ENCODE measurements at regions not wholly inside any gene's neighbourhood (a gene's known extent, or its start where the extent isn't known, plus 50 kb on each side); places are given as distances from the start of the nearest gene placed in this dataset.
"Not testable (repeated sequence)": the region's sequence is repeated elsewhere in the genome, so short reads cannot be mapped to it uniquely, and the experiment has no call there.

DNA sequence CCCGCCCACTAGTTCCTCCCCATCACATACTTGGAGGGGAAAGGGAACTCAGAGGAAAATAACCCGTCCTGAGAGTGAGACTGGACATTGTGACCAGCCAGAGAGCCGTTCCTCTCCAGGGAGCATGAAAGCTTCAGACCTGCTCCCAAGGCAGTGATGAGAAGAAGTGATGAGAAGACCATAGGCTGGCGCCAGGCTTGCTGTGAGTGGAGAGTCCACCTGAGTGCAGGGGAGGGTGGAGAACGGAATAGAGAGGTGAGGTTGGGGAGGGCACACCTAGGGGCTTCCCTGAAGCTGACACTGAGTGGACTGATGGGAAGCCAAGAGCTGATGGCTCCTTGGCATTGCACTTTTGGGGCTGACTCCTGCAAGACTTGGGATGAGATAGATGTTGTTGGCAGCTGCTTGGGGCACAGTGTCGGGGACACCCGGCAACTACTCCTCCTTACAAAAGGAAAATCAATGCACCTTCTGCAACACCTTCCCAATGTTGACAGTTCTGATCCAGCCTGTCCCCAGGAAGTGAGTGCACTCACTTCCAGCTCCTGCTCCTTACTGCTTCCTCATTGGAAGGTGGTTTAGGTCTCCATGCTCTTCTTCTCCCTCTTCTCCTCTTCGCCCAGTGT, 79.4 kb downstream of the EMX2 start:
- DNase-seq (ENCODE audit: extremely low read depth, low read depth), result no peak
- TF ChIP-seq, protein P1, sequence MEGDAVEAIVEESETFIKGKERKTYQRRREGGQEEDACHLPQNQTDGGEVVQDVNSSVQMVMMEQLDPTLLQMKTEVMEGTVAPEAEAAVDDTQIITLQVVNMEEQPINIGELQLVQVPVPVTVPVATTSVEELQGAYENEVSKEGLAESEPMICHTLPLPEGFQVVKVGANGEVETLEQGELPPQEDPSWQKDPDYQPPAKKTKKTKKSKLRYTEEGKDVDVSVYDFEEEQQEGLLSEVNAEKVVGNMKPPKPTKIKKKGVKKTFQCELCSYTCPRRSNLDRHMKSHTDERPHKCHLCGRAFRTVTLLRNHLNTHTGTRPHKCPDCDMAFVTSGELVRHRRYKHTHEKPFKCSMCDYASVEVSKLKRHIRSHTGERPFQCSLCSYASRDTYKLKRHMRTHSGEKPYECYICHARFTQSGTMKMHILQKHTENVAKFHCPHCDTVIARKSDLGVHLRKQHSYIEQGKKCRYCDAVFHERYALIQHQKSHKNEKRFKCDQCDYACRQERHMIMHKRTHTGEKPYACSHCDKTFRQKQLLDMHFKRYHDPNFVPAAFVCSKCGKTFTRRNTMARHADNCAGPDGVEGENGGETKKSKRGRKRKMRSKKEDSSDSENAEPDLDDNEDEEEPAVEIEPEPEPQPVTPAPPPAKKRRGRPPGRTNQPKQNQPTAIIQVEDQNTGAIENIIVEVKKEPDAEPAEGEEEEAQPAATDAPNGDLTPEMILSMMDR (IDR thresholded peaks at IDR 0.05; ENCODE audit: low read depth, low read length), result no peak

DNA sequence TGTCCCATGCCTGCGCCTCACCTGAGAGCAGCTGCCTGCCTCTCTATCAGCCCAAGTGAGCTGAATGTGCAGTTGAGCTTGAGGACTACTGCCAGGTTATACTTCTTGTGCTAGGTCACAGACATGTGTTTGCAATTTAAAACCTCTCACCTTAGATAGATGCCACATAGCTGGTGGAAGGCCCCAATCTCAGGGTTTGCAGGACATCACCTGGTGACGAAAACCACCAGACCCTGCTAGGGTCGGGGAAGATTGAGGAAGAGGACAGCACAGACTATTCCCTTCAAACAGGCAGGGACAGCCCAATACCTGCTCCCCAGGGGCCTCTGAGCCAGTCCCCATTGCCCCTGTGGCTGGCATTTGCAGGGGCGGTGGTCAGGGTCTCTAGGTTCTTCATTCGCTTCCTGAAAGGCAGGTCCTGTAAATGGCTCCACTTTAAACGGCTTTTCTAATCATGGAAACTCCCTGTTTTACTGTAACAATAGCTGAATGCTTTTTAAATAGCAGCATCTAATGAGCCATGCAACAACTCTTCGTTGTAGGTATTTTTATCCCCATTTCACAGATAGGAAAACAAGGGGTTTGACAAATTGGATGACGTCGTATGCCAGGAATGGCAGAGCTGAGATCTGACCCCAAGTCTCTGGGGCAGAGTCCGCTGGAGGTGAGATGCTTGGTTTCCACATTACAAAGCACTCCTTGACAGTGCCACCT, 80.1 kb downstream of the EMX2 start:
- TF ChIP-seq, protein P1 (IDR thresholded peaks at IDR 0.05; ENCODE audit: low read depth, low read length), result no peak
- DNase-seq (ENCODE audit: extremely low read depth, low read depth), result no peak

DNA sequence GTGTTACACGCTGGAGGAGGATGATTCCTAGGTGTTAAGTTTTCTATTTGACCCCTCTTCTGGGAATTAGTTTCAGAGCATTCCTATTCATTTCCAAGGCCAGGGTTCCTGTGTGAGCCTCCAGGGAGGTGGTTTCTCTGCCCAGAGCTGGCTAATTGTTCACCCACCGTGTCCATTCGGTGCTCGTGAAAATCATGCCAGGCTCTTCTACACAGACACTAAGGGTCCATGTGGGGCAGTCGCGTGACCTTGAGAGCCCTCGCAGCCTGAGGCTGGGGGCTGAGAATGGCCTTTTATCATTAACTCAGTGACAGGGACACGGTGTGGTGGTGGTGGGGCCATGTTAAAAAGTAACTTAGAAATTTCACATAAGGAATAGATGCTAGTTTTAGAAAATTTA, 83.7 kb downstream of the EMX2 start:
- no peak for DNase-seq (ENCODE audit: extremely low read depth, low read depth)
- TF ChIP-seq, protein P1 (IDR thresholded peaks at IDR 0.05; ENCODE audit: low read depth, low read length), result no peak

DNA sequence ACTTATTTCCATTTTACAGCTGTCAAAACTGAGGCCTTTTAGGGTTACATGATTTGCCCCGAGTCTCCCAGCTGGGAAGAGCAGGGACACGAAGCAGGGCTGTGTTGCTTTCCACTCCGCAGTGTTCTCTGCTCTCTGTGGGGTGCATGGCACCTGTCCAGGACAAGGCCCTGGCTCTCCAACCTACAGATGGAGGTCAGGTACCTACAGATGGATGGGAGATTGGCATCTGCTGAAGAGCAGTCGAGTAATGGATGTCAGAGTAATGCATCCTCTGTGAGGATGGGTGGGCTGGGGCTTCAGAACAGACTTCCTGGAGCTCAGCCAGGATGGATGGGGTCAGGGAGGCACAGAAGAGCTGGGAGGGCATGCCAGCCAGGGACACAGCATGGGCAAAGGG, 85.0 kb downstream of the EMX2 start:
- TF ChIP-seq, protein P1 (IDR thresholded peaks at IDR 0.05; ENCODE audit: low read depth, low read length), result no peak
- no peak for DNase-seq (ENCODE audit: extremely low read depth, low read depth)

DNA sequence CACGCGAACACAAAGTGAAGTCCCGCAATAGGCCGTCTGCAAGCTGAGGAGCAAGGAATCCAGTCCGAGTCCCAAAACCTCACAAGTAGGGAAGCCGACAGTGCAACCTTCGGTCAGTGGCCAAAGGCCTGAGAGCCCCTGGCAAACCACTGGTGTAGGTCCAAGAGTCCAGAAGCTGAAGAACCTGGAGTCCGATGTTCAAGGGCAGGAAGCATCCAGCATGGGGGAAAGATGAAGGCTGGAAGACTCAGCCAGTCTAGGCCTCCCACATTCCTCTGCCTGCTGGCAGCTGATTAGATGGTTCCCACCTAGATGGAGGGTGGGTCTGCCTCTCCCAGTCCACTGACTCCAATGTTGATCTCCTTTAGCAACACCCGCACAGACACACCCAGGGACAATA, 87.2 kb downstream of the EMX2 start:
- not testable (repeated sequence) for DNase-seq (ENCODE audit: extremely low read depth, low read depth)

DNA sequence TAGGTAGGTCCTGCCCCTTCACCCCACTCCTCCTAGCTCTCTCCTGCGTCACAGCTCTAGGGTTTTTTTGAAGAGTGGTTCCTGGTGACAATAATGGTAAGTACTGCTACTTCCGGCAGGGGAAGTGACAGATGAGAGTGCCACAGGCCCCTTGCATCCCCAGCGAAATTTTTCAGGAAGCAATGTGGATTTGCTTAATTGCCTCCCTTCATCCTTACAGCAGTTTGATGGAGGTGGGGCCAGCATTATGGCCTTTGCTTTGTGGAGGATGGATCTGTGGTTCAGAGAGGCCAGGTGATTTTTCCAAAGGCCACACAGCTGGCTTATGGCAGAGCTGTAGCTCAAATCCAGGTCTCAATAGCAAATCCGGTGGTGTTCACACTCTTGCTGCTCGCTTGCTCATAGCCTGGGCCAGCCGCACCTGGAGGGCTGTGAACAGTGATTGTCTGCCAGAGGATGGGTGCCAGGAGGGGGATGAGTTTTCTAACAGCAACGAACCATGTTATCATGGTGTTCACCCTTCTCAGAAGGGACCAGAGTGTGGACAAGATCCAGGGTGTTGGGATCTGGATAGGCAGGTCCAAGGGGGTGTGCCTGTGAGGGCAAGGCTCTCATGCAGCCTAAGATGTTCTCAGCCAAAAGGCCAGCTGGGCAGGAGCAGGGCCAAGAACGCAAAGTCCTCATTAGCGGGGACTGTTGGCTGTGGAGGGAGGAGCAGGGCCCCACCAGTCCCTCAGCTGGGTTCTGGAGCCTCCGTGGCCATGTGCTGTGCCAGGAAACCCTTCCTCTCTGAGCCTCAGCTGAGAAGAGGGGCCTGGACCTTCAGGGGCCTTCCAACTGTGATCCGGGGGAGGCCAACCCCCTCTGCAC, 89.0 kb downstream of the EMX2 start:
- TF ChIP-seq, protein P1 (IDR thresholded peaks at IDR 0.05; ENCODE audit: low read depth, low read length), result no peak
- DNase-seq (ENCODE audit: extremely low read depth, low read depth), result no peak

DNA sequence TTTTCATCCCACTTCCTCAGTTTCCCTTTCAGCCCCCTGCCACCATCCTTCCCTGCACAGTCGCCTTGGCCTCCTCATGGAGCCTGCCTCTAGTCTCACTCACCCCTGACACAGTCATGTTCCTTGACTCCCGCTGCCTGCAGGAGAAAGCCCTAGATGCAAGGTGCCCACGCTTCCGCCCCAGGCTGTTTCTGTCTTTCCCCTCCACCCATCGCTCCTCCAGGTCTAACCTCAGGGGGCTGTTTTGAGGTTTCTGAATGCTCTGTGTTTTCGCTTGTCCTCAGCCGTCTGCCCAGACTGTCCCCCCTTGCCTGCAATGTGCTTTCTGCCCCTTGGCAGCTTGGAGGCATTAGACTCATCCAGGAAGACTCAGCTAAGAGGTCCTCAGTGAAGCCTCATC, 89.9 kb downstream of the EMX2 start:
- TF ChIP-seq, protein P1 (IDR thresholded peaks at IDR 0.05; ENCODE audit: low read depth, low read length), result no peak
- no peak for DNase-seq (ENCODE audit: extremely low read depth, low read depth)
